A549 (cell line): ENCODE measurements at regions not wholly inside any gene's neighbourhood (a gene's known extent, or its start where the extent isn't known, plus 50 kb on each side); places are given as distances from the start of the nearest gene placed in this dataset.

Source experiments
- CEBPB ChIP-seq, 2 experiments: fragments of >200 bp in 1 of 2; sonication (Bioruptor Twin) in 1 of 2; formaldehyde crosslinking in 1 of 2; IDR thresholded peaks; 2 replicates each; pipeline ENCODE4 v1.6.1; 2012 to 2016
- ELK1 ChIP-seq: fragments of 150-350 bp; IDR thresholded peaks from 2 replicates; pipeline ENCODE4 v1.6.1; 2014; ENCODE audit warnings: low read depth, mild to moderate bottlenecking, low read length
- EP300 ChIP-seq, 2 experiments: fragments of >200 bp; sonication (Bioruptor Twin); formaldehyde crosslinking; IDR thresholded peaks; 2 replicates in 1 of 2; 3 replicates in 1 of 2; pipeline ENCODE4 v1.6.1; 2016 to 2017
- ESRRA ChIP-seq: fragments of 150-350 bp; IDR thresholded peaks from 2 replicates; pipeline ENCODE4 v1.6.1; 2014; ENCODE audit warnings: mild to moderate bottlenecking, low read length, borderline replicate concordance
- KDM1A ChIP-seq: fragments of 200-600 bp; sonication (generic); IDR thresholded peaks from 2 replicates; pipeline ENCODE4 v1.6.1; 2016; ENCODE audit warnings: low read depth, mild to moderate bottlenecking
- NR3C1 ChIP-seq: fragments of >200 bp; sonication (Bioruptor Twin); formaldehyde crosslinking; IDR thresholded peaks from 3 replicates; pipeline ENCODE4 v1.6.1; 2017
- PBX3 ChIP-seq: IDR thresholded peaks from 2 replicates; pipeline ENCODE4 v1.6.1; 2012
- PHF8 ChIP-seq: fragments of 200-600 bp; sonication (generic); IDR thresholded peaks from 2 replicates; pipeline ENCODE4 v1.6.1; 2016; ENCODE audit warnings: low read depth, mild to moderate bottlenecking, antibody characterized with exemption, moderate library complexity, borderline replicate concordance
- POLR2A ChIP-seq: IDR thresholded peaks from 2 replicates; pipeline ENCODE4 v1.6.1; 2012; ENCODE audit warnings: mild to moderate bottlenecking, low read length
- RCOR1 ChIP-seq: fragments of 150-350 bp; IDR thresholded peaks from 2 replicates; pipeline ENCODE4 v1.6.1; 2014; ENCODE audit warnings: antibody characterized with exemption, low read length, low read depth
- RFX5 ChIP-seq: fragments of 450-650 bp; IDR thresholded peaks from 2 replicates; pipeline ENCODE4 v1.7.1; 2014; ENCODE audit warnings: antibody characterized with exemption, mild to moderate bottlenecking, moderate library complexity
- SREBF2 ChIP-seq: fragments of 450-650 bp; IDR thresholded peaks from 2 replicates; pipeline ENCODE4 v1.6.1; 2014; ENCODE audit warnings: mild to moderate bottlenecking, moderate library complexity
- TP53 ChIP-seq: fragments of 250-450 bp; sonication (Bioruptor Pico); IDR thresholded peaks from 2 replicates; pipeline ENCODE4 v1.5.0; 2021; ENCODE audit warnings: mild to moderate bottlenecking, moderate library complexity
- TF ChIP-seq, protein P1 (sequence below): fragments of >200 bp; sonication (Bioruptor Twin); formaldehyde crosslinking; IDR thresholded peaks from 3 replicates; pipeline ENCODE4 v1.5.1; 2016

- TF ChIP-seq RFX5 (no peak), KDM1A (no peak), NR3C1 (no peak), CEBPB (IDR thresholded peaks at IDR 0.05) (no peak), SREBF2 (no peak), PHF8 (no peak), TP53 (CRISPR knock-in tag) (no peak), ELK1 (no peak), POLR2A (no peak), EP300 (IDR thresholded peaks at IDR 0.05) (no peak), PBX3 (no peak), ESRRA (no peak), RCOR1 (no peak)
- TF ChIP-seq, protein P1, sequence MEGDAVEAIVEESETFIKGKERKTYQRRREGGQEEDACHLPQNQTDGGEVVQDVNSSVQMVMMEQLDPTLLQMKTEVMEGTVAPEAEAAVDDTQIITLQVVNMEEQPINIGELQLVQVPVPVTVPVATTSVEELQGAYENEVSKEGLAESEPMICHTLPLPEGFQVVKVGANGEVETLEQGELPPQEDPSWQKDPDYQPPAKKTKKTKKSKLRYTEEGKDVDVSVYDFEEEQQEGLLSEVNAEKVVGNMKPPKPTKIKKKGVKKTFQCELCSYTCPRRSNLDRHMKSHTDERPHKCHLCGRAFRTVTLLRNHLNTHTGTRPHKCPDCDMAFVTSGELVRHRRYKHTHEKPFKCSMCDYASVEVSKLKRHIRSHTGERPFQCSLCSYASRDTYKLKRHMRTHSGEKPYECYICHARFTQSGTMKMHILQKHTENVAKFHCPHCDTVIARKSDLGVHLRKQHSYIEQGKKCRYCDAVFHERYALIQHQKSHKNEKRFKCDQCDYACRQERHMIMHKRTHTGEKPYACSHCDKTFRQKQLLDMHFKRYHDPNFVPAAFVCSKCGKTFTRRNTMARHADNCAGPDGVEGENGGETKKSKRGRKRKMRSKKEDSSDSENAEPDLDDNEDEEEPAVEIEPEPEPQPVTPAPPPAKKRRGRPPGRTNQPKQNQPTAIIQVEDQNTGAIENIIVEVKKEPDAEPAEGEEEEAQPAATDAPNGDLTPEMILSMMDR: no peak
Measured at GRCh38 chr12:126807312-126807865, 1459.6 kb upstream of the TMEM132C start.
